Testis (tissue), 2 donors: ENCODE measurements at regions not wholly inside any gene's neighbourhood (a gene's known extent, or its start where the extent isn't known, plus 50 kb on each side); places are given as distances from the start of the nearest gene placed in this dataset.
"Not testable (repeated sequence)": the region's sequence is repeated elsewhere in the genome, so short reads cannot be mapped to it uniquely, and the experiment has no call there.

Source experiments
- CTCF ChIP-seq, 3 experiments: fragments of 450-650 bp in 2 of 3; fragments of 200-600 bp in 1 of 3; sonication (generic) in 1 of 3; IDR thresholded peaks; one replicate each; pipeline ENCODE4 v1.5.1; 2016 to 2019; ENCODE audit warnings: antibody characterized with exemption in 3 of 3, mild to moderate bottlenecking in 2 of 3, moderate library complexity in 1 of 3
- POLR2A ChIP-seq: fragments of 450-650 bp; IDR thresholded peaks from one replicate; pipeline ENCODE4 v1.6.1; 2017; ENCODE audit warnings: antibody characterized with exemption, mild to moderate bottlenecking, moderate library complexity

GRCh38 chr1:166684669-166685068, 154.6 kb upstream of the POGK start:
- not testable (repeated sequence) for TF ChIP-seq CTCF (IDR thresholded peaks at IDR 0.05); POLR2A
